H1 (cell line): ENCODE measurements at regions not wholly inside any gene's neighbourhood (a gene's known extent, or its start where the extent isn't known, plus 50 kb on each side); places are given as distances from the start of the nearest gene placed in this dataset.

Source experiments
- CTCF ChIP-seq, 3 experiments: IDR thresholded peaks; 1 replicate in 2 of 3; 2 replicates in 1 of 3; pipeline versions ENCODE4 v1.5.1 to v1.6.1; 2011; ENCODE audit warnings: low read length in 3 of 3, mild to moderate bottlenecking in 3 of 3, inconsistent platforms in 2 of 3, low read depth in 1 of 3, moderate library complexity in 1 of 3; ENCODE audit not compliant: insufficient read depth in 1 of 3; ENCODE audit errors: control extremely low read depth in 1 of 3
- EZH2 ChIP-seq: fragments of 200-600 bp; sonication (generic); IDR thresholded peaks from 2 replicates; pipeline ENCODE4 v1.7.1; 2012; ENCODE audit warnings: low read depth, mild to moderate bottlenecking, moderate library complexity, low read length, inconsistent platforms; ENCODE audit not compliant: severe bottlenecking
- HDAC6 ChIP-seq: IDR thresholded peaks from one replicate; pipeline ENCODE4 v1.7.1; 2012; ENCODE audit warnings: low read depth, mild to moderate bottlenecking, inconsistent platforms, low read length, moderate library complexity
- MAFK ChIP-seq: IDR thresholded peaks from 2 replicates; pipeline ENCODE4 v1.6.1; 2012; ENCODE audit warnings: low read depth, mild to moderate bottlenecking, improper control_type of control experiment, low read length
- POLR2AphosphoS5 ChIP-seq: IDR thresholded peaks from 2 replicates; pipeline ENCODE4 v1.6.1; 2011; ENCODE audit warnings: low read depth, low read length
- RBBP5 ChIP-seq: IDR thresholded peaks from 2 replicates; pipeline ENCODE4 v1.7.1; 2012; ENCODE audit warnings: low read depth, mild to moderate bottlenecking, inconsistent platforms, low read length, moderate library complexity, borderline replicate concordance
- RFX5 ChIP-seq: IDR thresholded peaks from 2 replicates; pipeline ENCODE4 v1.6.1; 2011; ENCODE audit warnings: low read depth, low read length, improper control_type of control experiment, borderline replicate concordance

DNA sequence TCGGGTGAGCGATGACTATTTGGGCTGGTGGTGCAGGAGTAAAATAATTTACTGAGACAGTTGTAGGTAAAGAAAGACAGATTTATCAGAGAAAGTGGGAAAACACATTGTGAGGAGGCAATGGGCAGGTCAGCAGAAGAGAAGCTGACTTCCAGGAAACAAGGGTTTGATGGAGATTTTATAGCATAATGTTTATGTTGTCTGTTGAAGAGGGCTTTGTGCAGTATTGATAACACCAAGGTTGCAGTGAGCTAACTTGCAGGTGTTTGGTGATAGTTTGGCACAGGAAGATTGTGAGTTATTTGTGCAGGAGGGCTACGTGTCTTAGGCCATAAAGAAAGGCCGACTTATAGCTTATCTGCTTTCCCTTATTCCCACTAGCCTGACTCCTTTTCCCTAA, 72.2 kb downstream of the DHRS2 start:
- TF ChIP-seq POLR2AphosphoS5 (no peak), CTCF (IDR thresholded peaks at IDR 0.05; ENCODE audit: control extremely low read depth in 1 of 3, insufficient read depth in 1 of 3, low read depth in 1 of 3, low read length in 3 of 3) (no peak), RFX5 (no peak), EZH2 (no peak), RBBP5 (no peak), HDAC6 (no peak), MAFK (no peak)
